GM19238 (cell line): ENCODE measurements at regions not wholly inside any gene's neighbourhood (a gene's known extent, or its start where the extent isn't known, plus 50 kb on each side); places are given as distances from the start of the nearest gene placed in this dataset.

Experiments
- DNase-seq: peaks from one replicate; pipeline ENCODE4 v3.0.0; 2011; ENCODE audit warnings: low spot score; ENCODE audit not compliant: insufficient read length

GRCh38 chr18:26745288-26746181, 120.0 kb downstream of the AQP4 start:
- DNase-seq: no peak

GRCh38 chr18:26741758-26742157, 123.7 kb downstream of the AQP4 start:
- no peak for DNase-seq

GRCh38 chr18:26741048-26741447, 124.5 kb downstream of the AQP4 start:
- DNase-seq: no peak

GRCh38 chr18:26740396-26740795, 125.1 kb downstream of the AQP4 start:
- DNase-seq: no peak

GRCh38 chr18:26738706-26739105, 126.8 kb downstream of the AQP4 start:
- no peak for DNase-seq

GRCh38 chr18:26736301-26736700, 129.2 kb downstream of the AQP4 start:
- DNase-seq: no peak

- no peak for DNase-seq
These were observed 130.7 kb downstream of the AQP4 start for GRCh38 chr18:26734760-26735159.

- no peak for DNase-seq
These were observed 136.1 kb downstream of the AQP4 start for GRCh38 chr18:26729449-26729848.

- DNase-seq: no peak
These were observed 136.5 kb downstream of the AQP4 start for GRCh38 chr18:26729008-26729407.

GRCh38 chr18:26723981-26724380, 141.5 kb downstream of the AQP4 start:
- no peak for DNase-seq

- no peak for DNase-seq
These were observed 143.0 kb downstream of the AQP4 start for GRCh38 chr18:26722565-26722931.

- DNase-seq: no peak
These were observed 143.5 kb downstream of the AQP4 start for GRCh38 chr18:26721854-26722564.

GRCh38 chr18:26719896-26720295, 145.6 kb downstream of the AQP4 start:
- DNase-seq: no peak

GRCh38 chr18:26717123-26717719, 148.3 kb downstream of the AQP4 start:
- DNase-seq: no peak

GRCh38 chr18:26714739-26715138, 150.8 kb downstream of the AQP4 start:
- no peak for DNase-seq

- DNase-seq: no peak
These were observed 153.8 kb downstream of the AQP4 start for GRCh38 chr18:26711756-26712155.

GRCh38 chr18:26710470-26711096, 154.9 kb downstream of the AQP4 start:
- DNase-seq: no peak

- no peak for DNase-seq
These were observed 155.6 kb downstream of the AQP4 start for GRCh38 chr18:26709897-26710296.

GRCh38 chr18:26708806-26709716, 156.4 kb downstream of the AQP4 start:
- DNase-seq: no peak

GRCh38 chr18:26706911-26707351, 158.6 kb downstream of the AQP4 start:
- no peak for DNase-seq

GRCh38 chr18:26705757-26706156, 157.4 kb upstream of the KCTD1 start:
- DNase-seq: no peak
